Epidermal melanocyte (primary cell): ENCODE measurements at regions not wholly inside any gene's neighbourhood (a gene's known extent, or its start where the extent isn't known, plus 50 kb on each side); places are given as distances from the start of the nearest gene placed in this dataset.
"Not testable (repeated sequence)": the region's sequence is repeated elsewhere in the genome, so short reads cannot be mapped to it uniquely, and the experiment has no call there.

Experiments used
- DNase-seq: peaks from one replicate; pipeline ENCODE4 v3.0.0; 2011; ENCODE audit warnings: low spot score; ENCODE audit not compliant: insufficient read length

GRCh38 chr18:30929718-30930117, 112.8 kb downstream of the DSC3 start:
- DNase-seq, result no peak

DNA sequence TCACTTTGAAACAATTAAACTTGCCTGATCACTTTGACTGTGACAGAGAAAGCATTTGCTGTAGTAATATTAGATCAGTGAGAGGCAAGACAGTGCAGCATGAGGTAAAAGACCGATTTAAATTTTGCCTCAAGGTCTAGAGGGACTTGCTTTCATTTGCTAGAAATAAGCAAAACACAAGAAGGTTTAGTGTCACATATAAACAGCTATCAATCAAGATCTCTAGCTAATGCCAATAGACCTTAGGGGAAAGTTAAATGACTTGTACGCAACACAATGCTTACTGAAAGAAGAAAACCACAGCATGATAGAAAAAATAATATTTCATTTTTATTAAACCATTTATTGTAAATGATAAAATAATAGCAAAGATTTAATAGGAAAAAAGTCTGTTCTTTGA, 113.5 kb downstream of the DSC3 start:
- DNase-seq, result no peak

GRCh38 chr18:30927517-30928075, 114.9 kb downstream of the DSC3 start:
- no peak for DNase-seq

GRCh38 chr18:30927042-30927441, 115.5 kb downstream of the DSC3 start:
- DNase-seq, result no peak

- no peak for DNase-seq
Observed at GRCh38 chr18:30925795-30926194, 116.7 kb downstream of the DSC3 start.

GRCh38 chr18:30920757-30921156, 121.8 kb downstream of the DSC3 start:
- no peak for DNase-seq

DNA sequence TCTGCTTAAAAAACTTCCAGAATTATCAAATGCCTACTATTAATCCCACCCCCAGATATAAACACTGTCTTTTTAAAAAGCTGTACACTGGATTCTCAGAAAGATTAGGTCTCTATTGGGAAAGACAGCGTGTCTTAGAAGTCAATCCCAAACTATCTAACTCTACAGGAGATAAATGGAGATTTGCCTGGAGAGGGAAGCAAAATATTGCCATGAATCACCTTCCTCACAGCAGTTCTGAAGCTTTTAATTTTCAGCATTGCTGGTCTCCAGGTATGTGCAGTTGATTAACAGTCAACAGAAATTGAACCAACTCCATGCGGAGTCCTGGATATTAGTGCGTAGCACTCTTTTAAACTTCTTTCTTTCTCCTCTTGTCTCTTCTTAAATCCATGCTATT, 122.2 kb downstream of the DSC3 start:
- no peak for DNase-seq

- DNase-seq, result no peak
Observed at GRCh38 chr18:30917651-30918050, 124.9 kb downstream of the DSC3 start.

DNA sequence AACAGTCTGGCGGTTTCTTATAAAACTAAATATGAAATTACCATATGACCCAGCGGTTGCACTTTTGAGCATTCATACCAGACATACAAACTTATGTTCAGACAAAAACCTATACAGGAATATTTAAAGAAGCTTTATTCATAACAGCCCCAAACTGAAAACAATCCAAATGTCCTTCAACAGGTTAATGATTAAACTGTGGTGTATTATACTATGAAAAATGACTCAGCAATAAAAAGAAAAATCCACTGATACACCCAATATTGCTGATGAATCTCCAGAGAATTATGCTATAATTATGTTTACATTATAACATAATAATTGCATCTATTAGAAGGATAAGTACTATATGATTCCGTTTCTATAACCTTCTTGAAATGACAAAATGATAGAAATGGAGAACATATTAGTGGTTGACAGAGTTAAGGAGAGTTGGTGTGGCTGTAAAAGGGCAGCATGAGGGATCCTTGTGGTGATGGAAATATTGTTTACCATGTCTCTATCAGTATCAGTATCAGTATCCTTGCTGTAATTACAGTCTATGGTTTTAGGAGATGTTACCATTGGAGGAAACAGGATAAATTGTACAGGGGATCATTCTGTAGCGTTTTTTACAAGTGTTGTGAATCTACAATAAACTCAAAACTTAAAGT, 127.1 kb downstream of the DSC3 start:
- DNase-seq, result no peak

DNA sequence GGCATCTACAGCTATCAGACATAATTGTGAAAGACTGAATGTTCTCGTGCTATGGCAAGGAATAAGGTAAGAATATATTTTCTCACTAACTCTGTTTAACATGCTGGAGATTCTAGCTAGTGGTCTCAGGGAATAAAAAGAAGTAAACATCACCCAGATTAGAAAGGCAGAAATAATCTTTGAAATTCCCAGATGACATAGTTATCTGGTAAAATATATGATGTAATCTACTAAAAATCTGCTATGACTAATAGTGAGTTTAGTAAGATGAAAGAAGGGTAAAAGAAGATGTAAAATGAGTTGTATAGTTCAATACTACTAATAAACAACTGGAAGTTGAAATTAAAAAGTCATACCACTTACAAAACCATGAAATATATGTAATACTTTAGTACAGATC, 134.2 kb downstream of the DSC3 start:
- DNase-seq, result no peak

DNA sequence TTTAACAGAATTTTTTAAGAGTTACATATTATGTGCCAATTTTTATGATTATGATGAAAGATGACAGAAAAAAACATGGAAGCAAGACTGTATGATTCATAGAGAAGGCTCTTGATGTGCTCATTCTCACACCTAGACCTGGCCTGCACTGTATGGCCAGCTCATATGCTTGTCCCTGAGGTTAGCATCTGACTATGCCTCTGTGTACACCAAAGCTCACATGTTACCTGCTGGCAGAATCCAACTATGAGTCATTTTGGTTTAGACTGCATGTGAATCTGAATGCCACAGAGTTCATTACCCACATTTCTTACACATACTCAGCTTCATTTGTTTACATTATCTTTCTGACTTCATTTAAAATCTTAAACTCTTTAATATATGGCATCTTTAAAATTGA, 139.0 kb downstream of the DSC3 start:
- DNase-seq, result no peak

GRCh38 chr18:30889519-30890301, 152.8 kb downstream of the DSC3 start:
- DNase-seq, result no peak

- DNase-seq, result no peak
Observed at GRCh38 chr18:30888344-30888743, 154.2 kb downstream of the DSC3 start.

- no peak for DNase-seq
Observed at GRCh38 chr18:30886998-30887397, 155.5 kb downstream of the DSC3 start.

DNA sequence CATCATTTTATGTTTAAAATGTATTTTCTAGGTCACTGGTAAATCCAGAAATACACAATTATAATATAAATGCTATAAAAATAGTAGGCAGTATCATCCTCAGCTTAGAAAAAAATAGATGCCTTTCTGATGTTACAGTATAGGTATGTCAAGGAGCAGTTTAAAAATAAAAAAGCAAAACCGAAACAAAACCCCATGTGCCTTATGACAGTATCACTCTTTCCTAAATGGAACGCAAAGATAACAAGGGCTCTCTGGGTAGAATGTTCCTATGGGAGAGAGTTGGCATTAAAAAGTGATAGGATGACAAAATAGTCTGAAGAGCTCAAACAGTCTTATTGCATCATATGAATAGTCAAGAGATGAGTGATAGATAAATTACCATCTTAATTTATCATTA, 172.1 kb downstream of the DSC3 start:
- no peak for DNase-seq

GRCh38 chr18:30862900-30863299, 179.6 kb downstream of the DSC3 start:
- no peak for DNase-seq

GRCh38 chr18:30860741-30861140, 181.8 kb downstream of the DSC3 start:
- no peak for DNase-seq

- no peak for DNase-seq
Observed at GRCh38 chr18:30859036-30859435, 183.5 kb downstream of the DSC3 start.

DNA sequence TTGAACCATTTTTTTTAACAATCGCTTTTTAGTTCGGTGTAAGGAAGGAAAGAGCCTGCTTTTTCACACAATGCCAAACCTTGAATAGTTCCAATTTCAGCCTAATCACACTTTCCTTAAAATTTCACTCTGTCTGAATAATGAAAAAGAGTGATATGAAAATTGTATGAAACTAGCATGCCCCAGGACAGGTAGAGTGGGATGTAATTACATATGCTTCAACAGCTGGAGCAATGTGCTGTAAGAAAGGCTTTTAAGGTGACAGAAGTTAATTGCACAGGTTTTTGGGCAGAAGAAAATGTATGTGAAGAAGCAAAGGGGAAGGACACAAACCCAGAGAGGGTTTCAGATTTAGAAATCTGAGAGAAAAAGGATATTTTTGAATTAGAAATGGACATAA, 184.0 kb downstream of the DSC3 start:
- DNase-seq, result no peak

- no peak for DNase-seq
Observed at GRCh38 chr18:30855762-30856161, 186.8 kb downstream of the DSC3 start.

DNA sequence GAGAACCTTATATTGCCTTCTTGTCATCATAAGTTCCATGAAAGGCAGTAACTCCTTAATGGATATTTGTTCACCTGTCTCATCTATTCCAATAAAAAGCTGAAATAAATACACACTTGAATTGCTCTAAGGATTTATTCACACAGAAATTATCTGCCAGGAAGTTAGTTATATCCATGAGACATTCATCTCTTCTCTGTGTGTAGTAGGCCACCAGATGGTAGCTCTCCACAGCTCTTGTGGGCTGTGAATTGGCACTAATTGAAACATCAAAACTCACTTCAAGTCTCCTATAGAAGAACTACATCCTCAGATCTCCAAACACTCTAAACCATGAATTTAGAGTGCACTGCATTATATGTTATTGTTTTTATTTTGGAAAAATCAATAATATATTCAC, 189.6 kb downstream of the DSC3 start:
- no peak for DNase-seq

DNA sequence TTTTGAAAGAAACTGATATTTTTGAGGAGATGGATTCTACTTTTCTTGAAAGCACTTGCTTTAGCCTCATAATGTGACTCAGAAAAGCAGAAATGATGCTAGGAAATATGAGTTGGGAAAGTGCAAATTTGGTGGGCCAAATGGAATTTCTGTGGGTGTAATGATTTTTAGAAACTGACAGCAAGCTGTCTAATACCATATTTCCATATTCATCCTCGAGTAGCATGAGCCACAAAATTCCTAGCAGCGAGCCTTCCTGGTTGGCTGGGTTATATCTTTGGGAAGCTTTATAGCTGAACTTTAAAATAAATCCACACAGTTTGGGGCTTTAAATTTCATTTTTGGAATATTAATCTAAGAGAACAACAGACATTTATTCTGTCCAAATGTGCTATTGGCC, 190.0 kb downstream of the DSC3 start:
- DNase-seq, result no peak

GRCh38 chr18:30839056-30839561, 203.4 kb downstream of the DSC3 start:
- not testable (repeated sequence) for DNase-seq
